ENCODE measurements at regions not wholly inside any gene's neighbourhood (a gene's known extent, or its start where the extent isn't known, plus 50 kb on each side); places are given as distances from the start of the nearest gene placed in this dataset.

DNA sequence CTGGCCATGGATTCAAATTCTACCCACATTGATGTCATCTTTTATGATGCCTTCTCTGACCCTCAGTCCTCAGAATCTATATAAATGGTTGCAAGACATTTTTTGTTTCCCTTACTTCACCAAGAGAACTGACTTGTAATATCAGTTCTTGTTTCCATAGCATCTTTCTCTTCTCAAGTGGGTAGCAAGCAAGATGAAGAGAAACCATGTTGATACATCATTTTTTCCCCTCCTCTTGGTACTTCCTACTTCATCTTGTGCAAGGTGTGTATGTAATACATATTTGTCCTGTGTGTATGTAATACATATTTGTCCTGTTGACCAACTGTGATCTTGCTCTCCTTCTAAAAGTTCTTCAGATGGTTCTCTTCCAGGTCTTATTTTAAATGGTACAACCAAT lies 348.6 kb downstream of the PTEN start:
- TF ChIP-seq, protein P1, sequence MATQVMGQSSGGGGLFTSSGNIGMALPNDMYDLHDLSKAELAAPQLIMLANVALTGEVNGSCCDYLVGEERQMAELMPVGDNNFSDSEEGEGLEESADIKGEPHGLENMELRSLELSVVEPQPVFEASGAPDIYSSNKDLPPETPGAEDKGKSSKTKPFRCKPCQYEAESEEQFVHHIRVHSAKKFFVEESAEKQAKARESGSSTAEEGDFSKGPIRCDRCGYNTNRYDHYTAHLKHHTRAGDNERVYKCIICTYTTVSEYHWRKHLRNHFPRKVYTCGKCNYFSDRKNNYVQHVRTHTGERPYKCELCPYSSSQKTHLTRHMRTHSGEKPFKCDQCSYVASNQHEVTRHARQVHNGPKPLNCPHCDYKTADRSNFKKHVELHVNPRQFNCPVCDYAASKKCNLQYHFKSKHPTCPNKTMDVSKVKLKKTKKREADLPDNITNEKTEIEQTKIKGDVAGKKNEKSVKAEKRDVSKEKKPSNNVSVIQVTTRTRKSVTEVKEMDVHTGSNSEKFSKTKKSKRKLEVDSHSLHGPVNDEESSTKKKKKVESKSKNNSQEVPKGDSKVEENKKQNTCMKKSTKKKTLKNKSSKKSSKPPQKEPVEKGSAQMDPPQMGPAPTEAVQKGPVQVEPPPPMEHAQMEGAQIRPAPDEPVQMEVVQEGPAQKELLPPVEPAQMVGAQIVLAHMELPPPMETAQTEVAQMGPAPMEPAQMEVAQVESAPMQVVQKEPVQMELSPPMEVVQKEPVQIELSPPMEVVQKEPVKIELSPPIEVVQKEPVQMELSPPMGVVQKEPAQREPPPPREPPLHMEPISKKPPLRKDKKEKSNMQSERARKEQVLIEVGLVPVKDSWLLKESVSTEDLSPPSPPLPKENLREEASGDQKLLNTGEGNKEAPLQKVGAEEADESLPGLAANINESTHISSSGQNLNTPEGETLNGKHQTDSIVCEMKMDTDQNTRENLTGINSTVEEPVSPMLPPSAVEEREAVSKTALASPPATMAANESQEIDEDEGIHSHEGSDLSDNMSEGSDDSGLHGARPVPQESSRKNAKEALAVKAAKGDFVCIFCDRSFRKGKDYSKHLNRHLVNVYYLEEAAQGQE (IDR thresholded peaks at IDR 0.05; ENCODE audit: insufficient read depth in 1 of 2, low read depth in 2 of 2, low read length in 2 of 2), result no peak
- no peak for TF ChIP-seq TAF1 (IDR thresholded peaks at IDR 0.05; ENCODE audit: borderline replicate concordance, insufficient read depth, low read length)
- no peak for TF ChIP-seq POLR2AphosphoS5 (IDR thresholded peaks at IDR 0.05; ENCODE audit: low read depth, low read length)

All from PFSK-1 (cell line).